Loucy (cell line): ENCODE measurements at regions not wholly inside any gene's neighbourhood (a gene's known extent, or its start where the extent isn't known, plus 50 kb on each side); places are given as distances from the start of the nearest gene placed in this dataset.

Experiments
- H2AFZ ChIP-seq: fragments of 200-600 bp; sonication (generic); 2 replicates; pipeline ENCODE4 v1.6.0; 2016; ENCODE audit warnings: antibody characterized with exemption, mild to moderate bottlenecking, low read length, moderate library complexity
- H3F3A ChIP-seq: fragments of 200-600 bp; 2 replicates; pipeline ENCODE4 v1.6.0; 2016; ENCODE audit warnings: antibody characterized with exemption, low read depth, mild to moderate bottlenecking
- H3K27me3 ChIP-seq: fragments of 200-600 bp; sonication (generic); 2 replicates; pipeline ENCODE4 v1.6.1; 2014; ENCODE audit warnings: low read length, mild to moderate bottlenecking; ENCODE audit not compliant: insufficient read depth, poor library complexity, severe bottlenecking
- H3K36me3 ChIP-seq: fragments of 200-600 bp; sonication (generic); 2 replicates; pipeline ENCODE4 v1.6.1; 2016; ENCODE audit warnings: low read length; ENCODE audit not compliant: insufficient read depth
- H3K4me1 ChIP-seq: fragments of 200-600 bp; sonication (generic); 2 replicates; pipeline ENCODE4 v1.5.1; 2014; ENCODE audit warnings: low read length, mild to moderate bottlenecking; ENCODE audit not compliant: insufficient read depth, poor library complexity, severe bottlenecking
- H3K4me2 ChIP-seq: fragments of 200-600 bp; sonication (generic); 2 replicates; pipeline ENCODE4 v1.6.0; 2014; ENCODE audit warnings: antibody characterized with exemption, low read length, low read depth, mild to moderate bottlenecking; ENCODE audit not compliant: poor library complexity, severe bottlenecking
- H3K4me3 ChIP-seq: fragments of 200-600 bp; sonication (generic); 2 replicates; pipeline ENCODE4 v1.5.1; 2014; ENCODE audit warnings: low read length, mild to moderate bottlenecking, mixed read lengths; ENCODE audit not compliant: poor library complexity, severe bottlenecking
- H3K79me2 ChIP-seq: fragments of 200-600 bp; sonication (generic); 2 replicates; pipeline ENCODE4 v1.6.1; 2014; ENCODE audit warnings: low read length; ENCODE audit not compliant: insufficient read depth
- H3K9ac ChIP-seq: fragments of 200-600 bp; sonication (generic); 2 replicates; pipeline ENCODE4 v1.6.0; 2014; ENCODE audit warnings: mild to moderate bottlenecking, low read depth, low read length, moderate library complexity; ENCODE audit not compliant: poor library complexity, severe bottlenecking
- H3K9me2 ChIP-seq: fragments of 200-600 bp; sonication (generic); replicated peaks from 2 replicates; pipeline ENCODE4 v1.6.1; 2016; ENCODE audit warnings: low read depth, low read length, mixed read lengths
- H3K9me3 ChIP-seq: fragments of 200-600 bp; sonication (generic); 2 replicates; pipeline ENCODE4 v1.6.1; 2014; ENCODE audit warnings: mild to moderate bottlenecking, antibody characterized with exemption, low read length, low read depth; ENCODE audit not compliant: insufficient read depth
- H4K20me1 ChIP-seq: fragments of 200-600 bp; sonication (generic); 2 replicates; pipeline ENCODE4 v1.6.0; 2014; ENCODE audit warnings: antibody characterized with exemption, low read length, mild to moderate bottlenecking; ENCODE audit not compliant: insufficient read depth, poor library complexity, severe bottlenecking
- EZH2phosphoT487 ChIP-seq: fragments of 200-600 bp; IDR thresholded peaks from 2 replicates; pipeline ENCODE4 v1.6.1; 2018; ENCODE audit warnings: antibody characterized with exemption, mild to moderate bottlenecking, moderate library complexity, borderline replicate concordance
- TF ChIP-seq, protein P1 (sequence below): fragments of 200-600 bp; sonication (generic); conservative IDR thresholded peaks from 2 replicates; pipeline ENCODE4 v1.5.1; 2014; ENCODE audit warnings: mild to moderate bottlenecking, antibody characterized with exemption, low read length

DNA sequence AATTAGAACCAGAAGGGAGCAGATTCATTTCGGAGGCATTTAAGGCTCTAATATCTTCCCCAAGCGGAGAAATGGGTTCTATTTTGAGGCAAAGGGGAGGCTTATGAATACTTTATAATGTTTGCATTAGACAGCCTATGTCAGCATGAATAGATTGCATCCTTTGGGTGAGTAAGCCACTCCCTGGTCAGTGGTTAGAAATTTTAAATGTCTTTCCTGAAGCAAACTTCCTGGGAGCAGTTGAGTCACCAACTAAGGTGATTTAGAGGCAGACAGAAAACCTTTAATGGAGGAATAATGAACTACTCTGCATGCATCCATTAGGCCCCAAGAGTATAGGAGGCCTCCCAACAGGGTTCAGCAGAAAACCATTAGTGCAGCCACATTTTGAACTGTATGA is 204.9 kb downstream of the ELAVL2 start:
- Histone ChIP-seq H3K9ac (no peak overlapping the region), H2AFZ (no peak overlapping the region), H3K36me3 (no peaks in the 10 kb centered on the region), H3K4me3 (no peak overlapping the region), H3K4me1 (no peaks in the 10 kb centered on the region), H4K20me1 (no peaks in the 10 kb centered on the region), H3K9me3 (no peaks in the 10 kb centered on the region), H3K9me2 (no peaks in the 10 kb centered on the region), H3K4me2 (no peak overlapping the region), H3K79me2 (no peaks in the 10 kb centered on the region), H3F3A (no peaks in the 10 kb centered on the region), H3K27me3 (no peaks in the 10 kb centered on the region)
- no peak for TF ChIP-seq EZH2phosphoT487
- TF ChIP-seq, protein P1, sequence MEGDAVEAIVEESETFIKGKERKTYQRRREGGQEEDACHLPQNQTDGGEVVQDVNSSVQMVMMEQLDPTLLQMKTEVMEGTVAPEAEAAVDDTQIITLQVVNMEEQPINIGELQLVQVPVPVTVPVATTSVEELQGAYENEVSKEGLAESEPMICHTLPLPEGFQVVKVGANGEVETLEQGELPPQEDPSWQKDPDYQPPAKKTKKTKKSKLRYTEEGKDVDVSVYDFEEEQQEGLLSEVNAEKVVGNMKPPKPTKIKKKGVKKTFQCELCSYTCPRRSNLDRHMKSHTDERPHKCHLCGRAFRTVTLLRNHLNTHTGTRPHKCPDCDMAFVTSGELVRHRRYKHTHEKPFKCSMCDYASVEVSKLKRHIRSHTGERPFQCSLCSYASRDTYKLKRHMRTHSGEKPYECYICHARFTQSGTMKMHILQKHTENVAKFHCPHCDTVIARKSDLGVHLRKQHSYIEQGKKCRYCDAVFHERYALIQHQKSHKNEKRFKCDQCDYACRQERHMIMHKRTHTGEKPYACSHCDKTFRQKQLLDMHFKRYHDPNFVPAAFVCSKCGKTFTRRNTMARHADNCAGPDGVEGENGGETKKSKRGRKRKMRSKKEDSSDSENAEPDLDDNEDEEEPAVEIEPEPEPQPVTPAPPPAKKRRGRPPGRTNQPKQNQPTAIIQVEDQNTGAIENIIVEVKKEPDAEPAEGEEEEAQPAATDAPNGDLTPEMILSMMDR, result no peak

DNA sequence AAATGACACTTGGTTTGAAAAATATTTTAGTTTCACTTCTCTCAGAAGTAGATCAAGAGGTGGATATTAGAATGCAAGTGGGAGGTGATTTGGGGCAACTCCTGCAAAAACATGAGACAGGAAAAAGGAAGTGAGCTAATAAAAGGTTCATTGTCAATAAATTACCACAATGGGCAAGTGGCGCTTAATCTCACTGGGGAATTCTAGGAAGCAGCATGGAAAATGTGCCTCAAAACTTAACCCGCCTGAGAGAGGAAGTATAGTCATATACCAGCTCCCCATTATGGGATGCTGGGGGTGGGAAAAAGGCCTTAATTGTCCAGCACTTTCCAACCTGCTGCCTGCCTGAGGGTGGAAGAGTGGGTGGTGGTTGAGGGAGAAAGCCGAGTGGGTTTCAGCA is 204.1 kb downstream of the ELAVL2 start:
- H3K9me3 ChIP-seq, result no peaks in the 10 kb centered on the region
- H2AFZ ChIP-seq, result no peak overlapping the region
- H3K9me2 ChIP-seq, result no peaks in the 10 kb centered on the region
- no peaks in the 10 kb centered on the region for H4K20me1 ChIP-seq
- no peaks in the 10 kb centered on the region for H3K4me1 ChIP-seq
- H3K4me2 ChIP-seq, result no peak overlapping the region
- no peak overlapping the region for H3K9ac ChIP-seq
- H3K79me2 ChIP-seq, result no peaks in the 10 kb centered on the region
- no peaks in the 10 kb centered on the region for H3K36me3 ChIP-seq
- H3K4me3 ChIP-seq, result no peak overlapping the region
- no peak for TF ChIP-seq EZH2phosphoT487
- TF ChIP-seq, protein P1, result no peak
- H3K27me3 ChIP-seq, result no peaks in the 10 kb centered on the region
- no peaks in the 10 kb centered on the region for H3F3A ChIP-seq

DNA sequence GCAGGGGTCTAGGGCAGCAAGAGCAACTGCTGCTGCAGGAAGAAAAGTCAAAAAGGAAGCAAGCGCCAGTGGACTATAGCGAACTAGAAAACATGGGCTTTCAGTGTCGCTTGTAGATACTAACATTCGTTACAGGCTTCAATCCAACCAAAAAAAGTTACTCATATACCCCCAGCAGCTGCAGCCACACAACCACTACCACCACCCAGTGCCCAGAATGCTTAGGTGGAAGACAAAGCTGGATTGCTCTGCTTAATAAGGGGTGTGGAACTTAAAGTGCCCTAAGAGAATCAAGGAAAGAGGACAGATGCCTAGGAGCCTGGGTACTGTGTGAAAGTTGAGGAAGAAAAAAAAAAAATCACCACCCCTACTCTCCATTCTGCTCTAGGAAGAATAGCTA is 203.6 kb downstream of the ELAVL2 start:
- no peaks in the 10 kb centered on the region for H3K36me3 ChIP-seq
- no peaks in the 10 kb centered on the region for H3K4me1 ChIP-seq
- H3K4me2 ChIP-seq, result no peak overlapping the region
- H4K20me1 ChIP-seq, result no peaks in the 10 kb centered on the region
- no peak overlapping the region for H3K9ac ChIP-seq
- no peaks in the 10 kb centered on the region for H3F3A ChIP-seq
- no peak overlapping the region for H2AFZ ChIP-seq
- H3K79me2 ChIP-seq, result no peaks in the 10 kb centered on the region
- H3K4me3 ChIP-seq, result no peak overlapping the region
- H3K9me3 ChIP-seq, result no peaks in the 10 kb centered on the region
- TF ChIP-seq, protein P1, result no peak
- no peak for TF ChIP-seq EZH2phosphoT487
- no peaks in the 10 kb centered on the region for H3K9me2 ChIP-seq
- H3K27me3 ChIP-seq, result no peaks in the 10 kb centered on the region
